DOHH2 (cell line): ENCODE measurements at regions not wholly inside any gene's neighbourhood (a gene's known extent, or its start where the extent isn't known, plus 50 kb on each side); places are given as distances from the start of the nearest gene placed in this dataset.

Source experiments
- H3F3A ChIP-seq: fragments of 200-600 bp; sonication (generic), shearing (Covaris generic); 2 replicates; pipeline ENCODE4 v1.6.0; 2016; ENCODE audit warnings: antibody characterized with exemption, mild to moderate bottlenecking; ENCODE audit not compliant: control insufficient read depth, insufficient read depth
- H3K27ac ChIP-seq: fragments of 200-600 bp; sonication (generic); 2 replicates; pipeline ENCODE4 v1.5.1; 2014; ENCODE audit warnings: low read depth, mild to moderate bottlenecking, low read length, moderate library complexity
- H3K27me3 ChIP-seq: fragments of 200-600 bp; sonication (generic); 2 replicates; pipeline ENCODE4 v1.6.1; 2014; ENCODE audit warnings: mild to moderate bottlenecking, low read length, mixed read lengths; ENCODE audit not compliant: control insufficient read depth
- H3K36me3 ChIP-seq: fragments of 200-600 bp; sonication (generic); 2 replicates; pipeline ENCODE4 v1.6.1; 2014; ENCODE audit warnings: mild to moderate bottlenecking, low read length, moderate library complexity, mixed read lengths; ENCODE audit not compliant: control insufficient read depth
- H3K4me1 ChIP-seq: fragments of 200-600 bp; sonication (generic); 2 replicates; pipeline ENCODE4 v1.6.1; 2014; ENCODE audit warnings: mild to moderate bottlenecking, low read length, mixed read lengths; ENCODE audit not compliant: control insufficient read depth
- H3K4me2 ChIP-seq: fragments of 200-600 bp; sonication (generic); 2 replicates; pipeline ENCODE4 v1.6.0; 2014; ENCODE audit warnings: mild to moderate bottlenecking, low read length, moderate library complexity
- H3K4me3 ChIP-seq: fragments of 200-600 bp; sonication (generic); 2 replicates; pipeline ENCODE4 v1.5.1; 2014; ENCODE audit warnings: mild to moderate bottlenecking, low read length, mixed read lengths
- H3K79me2 ChIP-seq: fragments of 200-600 bp; sonication (generic); 2 replicates; pipeline ENCODE4 v1.6.1; 2014; ENCODE audit warnings: mild to moderate bottlenecking, low read length, mixed read lengths; ENCODE audit not compliant: control insufficient read depth
- H3K9me2 ChIP-seq: fragments of 200-600 bp; sonication (generic); replicated peaks from 2 replicates; pipeline ENCODE4 v1.6.1; 2014; ENCODE audit warnings: mild to moderate bottlenecking, low read length, mixed read lengths; ENCODE audit not compliant: control insufficient read depth
- H3K9me3 ChIP-seq: fragments of 200-600 bp; sonication (generic); 2 replicates; pipeline ENCODE4 v1.6.1; 2014; ENCODE audit warnings: antibody characterized with exemption, low read length, mixed read lengths; ENCODE audit not compliant: control insufficient read depth, insufficient read depth
- H4K20me1 ChIP-seq: fragments of 200-600 bp; sonication (generic); 2 replicates; pipeline ENCODE4 v1.6.0; 2014; ENCODE audit warnings: low read depth, mild to moderate bottlenecking, antibody characterized with exemption, low read length, moderate library complexity; ENCODE audit not compliant: control insufficient read depth, insufficient read depth
- CTCF ChIP-seq: fragments of 200-600 bp; sonication (generic); IDR thresholded peaks from one replicate; pipeline ENCODE4 v1.5.1; 2014; ENCODE audit warnings: antibody characterized with exemption, mild to moderate bottlenecking, low read depth, low read length; ENCODE audit not compliant: poor library complexity, severe bottlenecking
- EZH2phosphoT487 ChIP-seq: fragments of 200-600 bp; sonication (generic); IDR thresholded peaks from 2 replicates; pipeline ENCODE4 v1.6.1; 2017; ENCODE audit warnings: borderline replicate concordance, mild to moderate bottlenecking, antibody characterized with exemption, low read length, moderate library complexity, mixed read lengths

GRCh38 chr6:86657192-86657591, 280.1 kb upstream of the HTR1E start:
- no peak for TF ChIP-seq CTCF
- no peak for TF ChIP-seq EZH2phosphoT487
- Histone ChIP-seq H4K20me1 (no peaks in the 10 kb centered on the region), H3K79me2 (no peaks in the 10 kb centered on the region)

GRCh38 chr6:86629123-86629522, 308.2 kb upstream of the HTR1E start:
- TF ChIP-seq EZH2phosphoT487 = no peak
- no peak for TF ChIP-seq CTCF
- H3K4me1 ChIP-seq = no peaks in the 10 kb centered on the region

More at GRCh38 chr6:86657192-86657591, 280.1 kb upstream of the HTR1E start:
- no peaks in the 10 kb centered on the region for H3F3A ChIP-seq
- H3K36me3 ChIP-seq = no peaks in the 10 kb centered on the region
- no peaks in the 10 kb centered on the region for H3K9me2 ChIP-seq
- H3K4me1 ChIP-seq = no peaks in the 10 kb centered on the region
- no peak overlapping the region for H3K27ac ChIP-seq
- H3K4me2 ChIP-seq = no peak overlapping the region
- H3K27me3 ChIP-seq = no peaks in the 10 kb centered on the region
- no peaks in the 10 kb centered on the region for H3K9me3 ChIP-seq
- no peak overlapping the region for H3K4me3 ChIP-seq

GRCh38 chr6:86619428-86619827, 317.9 kb upstream of the HTR1E start:
- H3K4me1 ChIP-seq = no peaks in the 10 kb centered on the region
- TF ChIP-seq CTCF (no peak), EZH2phosphoT487 (no peak)
- H3K27ac ChIP-seq = no peak overlapping the region

More at GRCh38 chr6:86629123-86629522, 308.2 kb upstream of the HTR1E start:
- Histone ChIP-seq H3F3A (no peaks in the 10 kb centered on the region), H3K79me2 (no peaks in the 10 kb centered on the region), H3K27me3 (no peaks in the 10 kb centered on the region), H3K36me3 (no peaks in the 10 kb centered on the region), H3K4me3 (no peak overlapping the region), H3K4me2 (no peak overlapping the region), H4K20me1 (no peaks in the 10 kb centered on the region), H3K27ac (no peak overlapping the region), H3K9me2 (no peaks in the 10 kb centered on the region), H3K9me3 (no peaks in the 10 kb centered on the region)

More at GRCh38 chr6:86619428-86619827, 317.9 kb upstream of the HTR1E start:
- H3K79me2 ChIP-seq = no peaks in the 10 kb centered on the region
- H3K4me2 ChIP-seq = no peak overlapping the region
- H3K4me3 ChIP-seq = no peak overlapping the region
- no peaks in the 10 kb centered on the region for H3F3A ChIP-seq
- no peaks in the 10 kb centered on the region for H3K36me3 ChIP-seq
- H4K20me1 ChIP-seq = no peaks in the 10 kb centered on the region
- no peaks in the 10 kb centered on the region for H3K9me2 ChIP-seq
- no peaks in the 10 kb centered on the region for H3K9me3 ChIP-seq
- H3K27me3 ChIP-seq = no peaks in the 10 kb centered on the region
